SK-N-SH (cell line): ENCODE measurements at regions not wholly inside any gene's neighbourhood (a gene's known extent, or its start where the extent isn't known, plus 50 kb on each side); places are given as distances from the start of the nearest gene placed in this dataset.

Experiments
- CHD2 ChIP-seq: fragments of 150-350 bp; IDR thresholded peaks from 2 replicates; pipeline ENCODE4 v1.6.1; 2018; ENCODE audit warnings: low read length; ENCODE audit not compliant: partially characterized antibody
- CTCF ChIP-seq: fragments of 200-600 bp; sonication (generic); IDR thresholded peaks from 2 replicates; pipeline ENCODE4 v1.6.1; 2017; ENCODE audit warnings: antibody characterized with exemption, mild to moderate bottlenecking, moderate library complexity
- ELF1 ChIP-seq: IDR thresholded peaks from 2 replicates; pipeline ENCODE4 v1.4.0; 2012
- EZH2phosphoT487 ChIP-seq: fragments of 200-600 bp; sonication (generic); IDR thresholded peaks from 2 replicates; pipeline ENCODE4 v1.6.1; 2017; ENCODE audit warnings: low read depth, mixed run types, mild to moderate bottlenecking, antibody characterized with exemption, moderate library complexity, borderline replicate concordance
- FOXM1 ChIP-seq: IDR thresholded peaks from 2 replicates; pipeline ENCODE4 v1.4.0; 2012; ENCODE audit warnings: low read depth, mild to moderate bottlenecking
- MEF2A ChIP-seq: IDR thresholded peaks from 2 replicates; pipeline ENCODE4 v1.4.0; 2012; ENCODE audit warnings: low read depth, borderline replicate concordance
- RAD21 ChIP-seq: IDR thresholded peaks from 2 replicates; pipeline ENCODE4 v1.6.1; 2012; ENCODE audit warnings: mild to moderate bottlenecking, low read length
- RCOR1 ChIP-seq: fragments of 150-350 bp; IDR thresholded peaks from 2 replicates; pipeline ENCODE4 v1.6.1; 2017; ENCODE audit warnings: antibody characterized with exemption, low read length
- TAF1 ChIP-seq: IDR thresholded peaks from 2 replicates; pipeline ENCODE4 v1.6.1; 2012; ENCODE audit warnings: low read depth, mild to moderate bottlenecking, low read length, moderate library complexity, borderline replicate concordance
- TEAD4 ChIP-seq: IDR thresholded peaks from 2 replicates; pipeline ENCODE4 v1.4.0; 2012; ENCODE audit warnings: mild to moderate bottlenecking, borderline replicate concordance; ENCODE audit not compliant: insufficient read depth
- USF2 ChIP-seq: fragments of 150-350 bp; IDR thresholded peaks from 2 replicates; pipeline ENCODE4 v1.6.1; 2017; ENCODE audit warnings: antibody characterized with exemption, low read length, low read depth, borderline replicate concordance

GRCh38 chrX:79268788-79269187 is 98.3 kb downstream of the ITM2A start:
- TF ChIP-seq RAD21 = no peak
- TF ChIP-seq CTCF = no peak
- no peak for TF ChIP-seq USF2
- TF ChIP-seq MEF2A = no peak
- TF ChIP-seq TEAD4 = no peak
- no peak for TF ChIP-seq RCOR1
- no peak for TF ChIP-seq FOXM1
- no peak for TF ChIP-seq CHD2
- no peak for TF ChIP-seq ELF1
- no peak for TF ChIP-seq TAF1
- TF ChIP-seq EZH2phosphoT487 = no peak
